SH-SY5Y (cell line): ENCODE measurements at regions not wholly inside any gene's neighbourhood (a gene's known extent, or its start where the extent isn't known, plus 50 kb on each side); places are given as distances from the start of the nearest gene placed in this dataset.

Experiments
- GATA2 ChIP-seq: IDR thresholded peaks from 2 replicates; pipeline ENCODE4 v1.6.1; 2011; ENCODE audit warnings: mild to moderate bottlenecking, low read depth, low read length
- GATA3 ChIP-seq: IDR thresholded peaks from 2 replicates; pipeline ENCODE4 v1.6.1; 2011; ENCODE audit warnings: low read depth, mild to moderate bottlenecking, low read length, moderate library complexity

- TF ChIP-seq GATA2 (no peak), GATA3 (no peak)
Observed at GRCh38 chr2:204154863-204155262, 218.3 kb downstream of the ICOS start.
